ENCODE measurements at regions not wholly inside any gene's neighbourhood (a gene's known extent, or its start where the extent isn't known, plus 50 kb on each side); places are given as distances from the start of the nearest gene placed in this dataset.
"Not testable (repeated sequence)": the region's sequence is repeated elsewhere in the genome, so short reads cannot be mapped to it uniquely, and the experiment has no call there.

DNA sequence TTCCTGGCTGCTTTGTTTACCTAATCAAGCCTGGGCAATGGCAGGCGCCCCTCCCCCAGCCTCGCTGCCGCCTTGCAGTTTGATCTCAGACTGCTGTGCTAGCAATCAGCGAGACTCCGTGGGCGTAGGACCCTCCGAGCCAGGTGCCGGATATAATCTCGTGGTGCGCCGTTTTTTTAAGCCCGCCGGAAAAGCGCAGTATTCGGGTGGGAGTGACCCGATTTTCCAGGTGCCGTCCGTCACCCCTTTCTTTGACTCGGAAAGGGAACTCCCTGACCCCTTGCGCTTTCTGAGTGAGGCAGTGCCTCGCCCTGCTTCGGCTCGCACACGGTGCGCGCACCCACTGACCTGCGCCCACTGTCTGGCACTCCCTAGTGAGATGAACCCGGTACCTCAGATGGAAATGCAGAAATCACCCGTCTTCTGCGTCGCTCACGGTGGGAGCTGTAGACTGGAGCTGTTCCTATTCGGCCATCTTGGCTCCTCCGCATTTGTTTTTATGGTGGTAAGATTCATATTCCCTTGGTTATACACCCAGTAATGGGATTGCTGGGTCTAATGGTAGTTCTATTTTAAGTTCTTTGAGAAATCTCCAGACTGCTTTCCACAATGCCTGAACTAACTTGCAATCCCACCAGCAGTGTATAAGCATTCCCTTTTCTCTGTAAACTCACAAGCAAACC, 652.1 kb upstream of the LRFN5 start:
- DNase-seq (ENCODE audit: low read depth in 1 of 2, low spot score in 1 of 2), result not testable (repeated sequence)

DNA sequence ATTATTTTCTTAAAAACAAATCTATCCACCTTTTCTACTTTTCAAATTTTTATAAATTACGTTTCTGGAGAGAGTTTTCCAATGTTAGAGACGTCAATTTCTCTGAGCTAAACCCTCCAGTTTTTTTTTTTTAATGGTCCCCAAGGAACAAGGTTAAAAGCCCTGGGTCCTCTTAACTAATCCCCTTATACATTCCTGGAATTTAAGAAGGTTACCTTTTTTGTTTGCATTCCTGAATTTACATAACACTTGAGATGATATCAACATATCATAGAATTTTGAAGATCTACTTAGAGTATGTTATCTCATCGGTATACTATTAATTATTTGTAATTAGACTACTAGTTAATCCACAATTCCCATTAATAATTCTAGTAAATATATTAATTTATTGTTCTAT, 662.2 kb upstream of the LRFN5 start:
- no peak for DNase-seq (ENCODE audit: low read depth in 1 of 2, low spot score in 1 of 2)

DNA sequence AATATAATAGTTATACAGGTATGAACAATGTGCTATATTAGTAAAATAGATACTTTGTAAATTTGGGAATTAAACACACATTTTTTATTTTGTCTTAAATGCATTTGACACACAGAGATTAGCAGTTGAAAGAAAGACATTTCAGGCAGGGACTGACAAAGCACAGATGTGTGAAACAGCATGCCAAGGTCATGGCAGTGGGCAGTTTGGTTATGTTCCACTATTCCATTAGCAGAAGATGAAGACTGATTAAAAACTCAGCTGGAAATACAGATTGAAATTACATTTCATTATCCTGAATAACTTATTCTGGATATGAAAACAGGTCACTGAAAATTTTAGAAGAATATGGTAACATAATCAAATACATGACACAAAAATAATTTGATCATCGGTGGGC, 669.8 kb upstream of the LRFN5 start:
- DNase-seq (ENCODE audit: low read depth in 1 of 2, low spot score in 1 of 2), result no peak

DNA sequence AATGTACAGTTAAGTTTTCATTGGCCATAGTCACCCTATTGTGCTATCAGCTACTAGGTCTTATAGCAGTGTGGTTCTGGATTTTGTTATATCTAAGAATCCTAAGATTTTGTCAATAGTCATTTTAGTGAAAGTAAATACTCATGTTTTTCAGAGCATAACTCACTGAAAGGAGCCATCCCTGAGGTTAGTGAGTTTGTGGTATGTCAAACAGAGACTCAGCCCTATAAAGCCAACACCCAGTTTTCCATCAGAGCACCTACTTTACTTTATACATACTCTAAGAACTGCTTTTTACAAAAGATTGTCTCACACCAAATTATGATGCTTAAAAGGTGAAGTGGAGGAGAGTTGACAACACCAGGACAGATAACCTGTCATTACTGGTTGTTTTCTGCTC, 686.3 kb upstream of the LRFN5 start:
- DNase-seq (ENCODE audit: low read depth in 1 of 2, low spot score in 1 of 2), result no peak

DNA sequence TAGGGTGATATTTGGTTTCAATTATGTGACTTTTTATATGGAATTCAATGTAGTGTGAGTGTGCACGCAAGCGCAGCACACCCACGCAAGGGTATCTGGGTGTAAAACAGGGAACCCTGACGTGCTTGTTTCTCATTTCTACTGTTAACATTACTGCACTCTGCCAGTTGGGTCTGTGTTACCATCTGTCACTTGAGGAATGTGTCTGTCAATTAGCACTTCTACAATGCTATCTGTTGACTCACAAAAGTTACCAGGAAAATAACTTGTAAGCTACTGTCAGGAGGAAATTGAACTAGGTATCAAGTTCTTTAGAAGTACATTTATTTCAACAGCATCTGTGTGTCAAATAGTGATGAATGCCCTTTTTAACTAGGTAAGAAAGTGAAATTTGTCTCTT, 695.5 kb upstream of the LRFN5 start:
- no peak for DNase-seq (ENCODE audit: low read depth in 1 of 2, low spot score in 1 of 2)

DNA sequence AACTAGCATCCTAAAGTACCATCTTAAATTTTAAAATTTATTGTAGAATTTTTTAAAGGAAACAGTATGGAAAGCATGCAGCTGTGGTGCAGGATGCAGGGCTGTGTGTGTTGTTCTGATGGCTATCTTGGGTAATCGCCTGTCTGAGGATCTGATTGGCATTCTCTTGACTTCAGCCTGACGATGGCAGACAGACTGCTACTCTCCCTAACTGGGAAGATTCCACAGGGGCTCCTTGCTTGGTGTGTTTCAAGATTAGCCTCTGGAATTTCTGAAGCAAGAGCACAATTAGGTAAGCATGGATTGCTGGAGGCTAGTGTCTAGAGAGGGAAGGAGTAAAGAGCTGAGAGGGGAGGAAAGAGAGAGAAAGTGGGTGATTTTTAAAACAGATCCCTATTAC, 696.8 kb upstream of the LRFN5 start:
- DNase-seq (ENCODE audit: low read depth in 1 of 2, low spot score in 1 of 2), result no peak

DNA sequence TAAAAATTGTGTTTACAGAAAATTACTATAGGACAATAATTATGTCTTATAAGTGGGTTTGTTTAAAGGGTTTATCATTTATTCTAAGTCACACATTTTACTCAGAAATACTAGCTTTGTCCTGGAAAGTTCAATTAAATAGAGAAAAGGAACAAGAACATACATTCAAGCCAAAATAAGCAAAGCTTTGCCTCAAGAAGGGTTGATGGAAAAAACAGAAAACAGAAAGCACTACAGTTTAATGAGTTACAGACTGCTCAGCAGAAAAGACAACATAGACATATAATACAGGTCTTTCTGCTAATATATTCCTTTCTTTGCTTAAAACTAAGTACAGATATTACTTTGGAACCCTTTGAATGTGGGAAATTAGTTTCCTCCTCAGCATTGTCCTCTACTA, 703.0 kb upstream of the LRFN5 start:
- no peak for DNase-seq (ENCODE audit: low read depth in 1 of 2, low spot score in 1 of 2)

DNA sequence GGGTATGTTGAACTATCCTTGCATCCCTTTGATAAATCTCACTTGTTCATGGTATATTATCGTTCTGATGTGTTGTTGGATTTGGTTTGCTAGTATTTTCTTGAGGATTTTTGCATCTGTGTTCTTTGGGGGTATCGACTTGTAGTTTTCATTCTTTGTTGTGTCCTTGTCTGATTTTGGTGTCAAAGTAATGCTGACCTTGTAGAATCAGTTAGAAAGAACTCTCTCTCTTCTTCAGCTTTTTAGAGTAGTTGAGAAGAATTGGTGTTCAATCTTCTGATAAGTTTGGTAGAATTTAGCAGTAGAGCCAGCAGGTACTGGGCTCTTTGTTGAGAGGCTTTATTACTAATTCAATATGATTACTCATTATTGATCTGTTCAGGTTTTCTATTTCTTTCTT, 707.2 kb upstream of the LRFN5 start:
- DNase-seq (ENCODE audit: low read depth in 1 of 2, low spot score in 1 of 2), result no peak

DNA sequence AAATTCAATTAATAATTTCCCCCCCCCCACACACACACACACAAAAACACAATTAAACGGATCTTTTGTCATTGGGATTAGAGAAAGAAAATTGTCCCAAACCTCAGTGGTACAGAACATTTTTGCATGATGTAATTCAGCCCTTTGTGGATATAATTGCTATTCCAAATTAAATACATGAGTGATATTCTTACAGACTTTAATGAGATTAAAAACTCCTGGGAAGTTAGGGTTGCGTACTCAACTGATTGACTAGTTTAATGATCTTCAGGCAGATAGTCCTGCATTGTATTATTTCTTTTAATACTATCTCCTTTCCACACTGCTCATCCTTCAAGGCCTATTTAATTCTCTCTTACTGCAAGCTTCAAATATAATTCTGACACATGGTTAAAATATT, 711.8 kb upstream of the LRFN5 start:
- DNase-seq (ENCODE audit: low read depth in 1 of 2, low spot score in 1 of 2), result no peak

DNA sequence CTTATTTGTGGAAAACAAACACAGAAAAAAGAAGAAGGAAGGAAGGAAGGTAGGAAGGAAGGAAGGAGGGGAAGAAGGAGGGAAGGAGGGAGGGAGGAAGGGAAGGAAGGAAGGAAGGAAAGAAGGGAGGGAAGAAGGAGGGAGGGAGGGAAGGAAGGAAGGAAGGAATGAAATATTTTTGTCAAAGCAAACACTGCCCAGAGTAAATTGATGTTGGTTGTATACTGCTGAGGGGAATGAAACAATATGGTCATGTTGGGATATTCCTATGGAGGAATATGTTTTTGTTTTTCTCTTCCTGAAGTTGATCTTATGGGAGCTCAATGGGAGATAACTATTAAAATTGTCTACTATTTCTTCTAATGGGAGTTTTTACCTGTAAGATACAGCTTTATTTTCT, 717.5 kb upstream of the LRFN5 start:
- no peak for DNase-seq (ENCODE audit: low read depth in 1 of 2, low spot score in 1 of 2)

DNA sequence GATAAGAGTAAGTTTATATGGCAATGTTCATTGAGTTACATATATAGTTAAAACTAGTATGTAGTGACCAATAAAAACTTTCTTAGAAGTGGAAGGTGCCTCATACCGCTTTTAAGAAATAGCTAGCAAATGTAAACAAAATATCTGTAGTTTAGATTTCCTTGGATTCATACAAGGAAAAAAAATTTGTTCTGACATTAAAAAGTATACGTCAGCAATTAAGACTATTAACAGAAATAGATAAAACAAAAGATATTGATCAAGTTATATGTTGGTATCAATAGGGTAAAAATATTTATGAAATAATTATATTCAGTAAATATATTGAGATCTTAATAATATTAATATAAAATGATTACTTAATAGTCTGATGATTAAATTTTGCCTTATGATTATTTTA, 718.8 kb upstream of the LRFN5 start:
- DNase-seq (ENCODE audit: low read depth in 1 of 2, low spot score in 1 of 2), result no peak

DNA sequence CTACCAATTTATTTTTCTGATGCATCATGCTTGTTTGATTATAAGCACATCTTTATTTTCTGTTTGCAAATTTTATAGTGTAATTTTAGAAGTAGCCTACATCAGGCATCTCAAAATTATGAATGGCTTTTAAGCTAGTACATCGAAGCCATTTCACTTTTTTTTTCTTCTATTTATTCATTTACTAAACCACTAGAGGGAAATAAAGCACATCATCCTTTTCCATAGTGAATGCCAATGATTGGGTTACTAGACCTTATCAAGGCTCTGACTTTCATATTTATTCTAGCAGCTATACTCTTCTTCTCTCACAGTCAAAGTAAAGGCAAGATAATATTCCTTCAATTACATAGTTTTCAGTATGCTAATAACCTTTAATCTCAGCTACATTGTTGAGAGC, 736.4 kb upstream of the LRFN5 start:
- no peak for DNase-seq (ENCODE audit: low read depth in 1 of 2, low spot score in 1 of 2)

DNA sequence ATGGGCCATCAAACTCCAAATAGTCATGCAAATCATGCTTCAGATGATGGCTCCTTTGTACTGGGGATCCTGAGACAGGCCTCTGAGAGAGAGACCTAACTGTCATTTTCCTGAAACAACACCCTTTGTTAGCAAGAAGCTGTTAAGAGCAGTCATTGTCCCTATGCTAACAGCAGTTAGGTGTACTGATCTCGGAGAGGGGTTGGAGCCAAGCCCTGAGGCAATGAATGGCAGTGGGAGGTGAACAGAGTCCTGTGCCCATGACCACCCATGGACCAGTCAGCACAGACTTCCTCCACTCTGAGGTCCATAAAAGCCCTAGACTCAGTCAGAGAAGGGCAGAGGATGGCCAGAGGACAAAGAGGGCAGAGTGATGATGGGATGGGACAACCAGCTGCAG, 747.6 kb upstream of the LRFN5 start:
- no peak for DNase-seq (ENCODE audit: low read depth in 1 of 2, low spot score in 1 of 2)

DNA sequence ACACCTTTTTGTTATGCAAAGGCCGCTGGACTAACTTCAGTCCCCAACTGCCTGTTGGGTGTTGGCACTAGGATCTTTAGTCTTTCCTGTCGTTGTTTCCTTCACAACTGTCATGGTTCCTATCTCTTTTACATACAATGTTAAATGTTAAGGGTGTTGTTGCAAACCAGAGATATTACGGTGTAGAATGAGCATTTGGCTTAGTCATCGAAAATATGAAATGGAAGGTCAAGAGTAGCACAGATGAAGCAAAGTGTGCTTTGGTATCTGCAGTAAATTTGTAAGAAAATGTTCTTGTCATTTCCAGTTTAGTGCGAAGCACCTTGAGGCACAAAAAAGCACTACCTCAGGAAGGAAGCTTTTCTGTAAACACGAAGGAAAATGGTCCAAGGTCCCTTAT, 751.3 kb upstream of the LRFN5 start:
- no peak for DNase-seq (ENCODE audit: low read depth in 1 of 2, low spot score in 1 of 2)

DNA sequence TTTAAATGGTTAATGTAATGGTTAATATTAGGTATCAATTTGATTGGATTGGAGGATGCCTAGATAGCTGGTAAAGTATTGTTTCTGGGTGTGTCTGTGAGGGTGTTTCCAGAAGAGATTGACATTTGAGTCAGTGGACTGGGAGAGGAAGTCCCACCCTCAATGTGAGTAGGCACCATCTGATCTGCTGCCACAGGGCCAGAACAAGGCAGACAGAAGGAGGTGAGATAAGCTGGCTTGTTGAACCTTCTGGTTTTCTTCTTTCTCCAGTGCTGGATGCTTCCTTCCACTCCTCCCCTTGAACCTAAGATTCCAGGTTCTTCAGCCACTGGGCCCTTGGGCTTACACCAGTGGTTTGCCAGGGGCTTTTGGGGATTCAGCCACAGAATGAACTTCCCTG, 756.5 kb upstream of the LRFN5 start:
- no peak for DNase-seq (ENCODE audit: low read depth in 1 of 2, low spot score in 1 of 2)

DNA sequence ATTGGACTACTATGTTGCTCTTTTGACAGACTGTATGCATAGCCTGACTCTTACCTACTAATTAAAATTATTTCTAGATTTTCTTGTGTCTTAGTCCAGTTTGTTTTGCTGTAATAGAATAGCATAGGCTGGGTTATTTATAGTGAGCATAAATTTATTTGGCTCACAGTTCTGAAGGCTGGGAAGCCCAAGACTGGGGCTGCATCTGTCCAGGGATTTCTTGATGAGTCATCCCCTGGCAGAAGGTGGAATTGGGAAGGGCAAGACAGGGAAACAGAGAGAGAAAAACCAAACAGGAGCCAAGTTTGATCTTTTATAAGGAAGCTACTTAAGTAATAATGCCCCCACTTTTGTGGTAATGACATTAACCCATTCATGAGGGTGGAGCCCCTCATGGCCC, 759.2 kb upstream of the LRFN5 start:
- no peak for DNase-seq (ENCODE audit: low read depth in 1 of 2, low spot score in 1 of 2)

DNA sequence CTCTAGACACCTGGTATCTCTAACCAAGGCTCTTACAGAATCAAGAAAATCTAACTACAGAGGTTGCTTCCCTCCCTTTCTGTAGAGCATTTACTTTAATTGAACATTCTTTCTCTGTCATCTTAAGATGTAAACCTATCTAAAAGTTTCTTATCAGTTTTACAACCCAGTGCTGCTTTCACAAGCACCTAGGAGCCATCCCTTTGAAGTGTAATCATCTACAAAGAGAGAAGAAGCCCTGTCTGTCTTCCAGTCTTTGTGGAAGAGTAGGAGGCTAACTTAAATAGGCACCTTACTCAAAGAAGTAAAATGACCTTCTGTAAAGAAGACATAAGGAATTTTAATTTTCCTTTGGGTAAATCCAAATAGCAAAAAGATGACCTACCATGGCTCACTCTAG, 763.9 kb upstream of the LRFN5 start:
- DNase-seq (ENCODE audit: low read depth in 1 of 2, low spot score in 1 of 2), result no peak

DNA sequence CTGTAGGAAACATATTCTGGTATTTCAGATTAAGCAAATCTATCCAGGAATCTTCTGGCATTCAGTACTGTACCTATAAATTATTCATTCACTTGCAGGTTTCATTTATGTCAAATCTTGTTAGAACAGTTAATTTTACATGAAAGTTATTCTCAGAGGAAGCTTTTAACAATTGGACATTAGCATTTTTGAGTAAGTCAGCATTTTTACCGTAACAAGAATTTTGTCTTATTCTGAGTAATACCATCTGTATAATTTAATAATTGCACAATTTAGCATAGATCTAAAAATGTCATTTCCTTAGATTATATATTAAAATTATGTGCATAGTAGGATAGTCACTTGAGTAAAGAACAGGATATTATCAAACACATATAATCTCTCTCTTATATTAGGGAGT, 764.8 kb upstream of the LRFN5 start:
- no peak for DNase-seq (ENCODE audit: low read depth in 1 of 2, low spot score in 1 of 2)

DNA sequence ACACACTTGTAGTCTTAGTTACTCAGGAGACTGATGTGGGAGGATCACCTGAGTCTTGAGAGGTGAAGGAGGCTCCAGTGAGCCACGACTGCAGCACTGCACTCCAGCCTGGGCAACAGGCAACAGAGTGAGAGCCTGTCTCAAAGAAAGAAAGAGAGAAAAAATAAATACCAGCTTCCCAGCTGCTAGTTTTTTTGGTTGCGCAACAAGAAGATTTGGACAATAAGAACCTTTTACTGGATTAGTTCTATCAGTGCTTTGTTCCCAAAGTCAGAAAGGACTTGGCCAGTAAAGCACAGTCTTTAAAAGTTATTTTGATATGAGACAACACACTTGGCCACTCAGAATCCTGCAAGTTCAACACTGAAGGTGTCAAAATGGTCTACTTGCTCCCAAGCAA, 768.1 kb upstream of the LRFN5 start:
- DNase-seq (ENCODE audit: low read depth in 1 of 2, low spot score in 1 of 2), result no peak

DNA sequence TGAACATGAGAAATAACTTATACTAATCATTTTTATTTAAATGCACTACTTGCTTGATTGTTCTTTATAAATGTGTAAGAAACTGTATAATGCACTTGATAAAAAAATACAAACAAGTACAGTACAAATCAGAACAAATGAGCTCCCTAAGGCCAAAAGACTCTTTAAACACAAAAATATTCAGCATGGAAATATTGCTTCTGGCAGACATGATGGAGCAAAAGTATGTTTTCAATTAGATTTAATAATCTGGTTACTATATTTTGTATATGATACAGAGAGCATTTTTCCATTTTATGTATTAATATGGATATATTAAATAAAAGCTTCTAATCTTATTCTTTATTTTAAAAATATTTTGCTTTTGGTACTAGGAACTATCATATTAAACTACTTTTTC, 800.2 kb upstream of the LRFN5 start:
- no peak for DNase-seq (ENCODE audit: low read depth in 1 of 2, low spot score in 1 of 2)

DNA sequence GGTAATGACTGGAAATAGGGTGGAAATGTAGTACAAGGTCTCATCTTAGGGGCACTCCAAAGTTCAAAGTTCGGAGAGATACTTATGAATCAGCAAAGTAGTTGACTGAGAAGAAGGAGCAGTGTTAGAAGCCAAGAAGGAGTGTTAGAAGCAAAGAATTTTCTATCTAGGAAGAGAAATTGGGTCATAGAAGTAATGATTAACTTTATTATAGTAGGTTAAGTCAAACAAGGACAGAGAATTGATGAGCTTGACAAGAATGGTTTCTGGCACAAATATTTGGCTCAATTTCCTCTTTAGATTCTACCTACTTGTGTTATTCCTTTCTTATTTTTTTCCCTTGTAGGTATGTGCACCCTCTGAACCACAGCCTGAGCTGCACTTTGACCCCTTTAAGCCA, 810.5 kb upstream of the LRFN5 start:
- no peak for DNase-seq (ENCODE audit: low read depth in 1 of 2, low spot score in 1 of 2)

DNA sequence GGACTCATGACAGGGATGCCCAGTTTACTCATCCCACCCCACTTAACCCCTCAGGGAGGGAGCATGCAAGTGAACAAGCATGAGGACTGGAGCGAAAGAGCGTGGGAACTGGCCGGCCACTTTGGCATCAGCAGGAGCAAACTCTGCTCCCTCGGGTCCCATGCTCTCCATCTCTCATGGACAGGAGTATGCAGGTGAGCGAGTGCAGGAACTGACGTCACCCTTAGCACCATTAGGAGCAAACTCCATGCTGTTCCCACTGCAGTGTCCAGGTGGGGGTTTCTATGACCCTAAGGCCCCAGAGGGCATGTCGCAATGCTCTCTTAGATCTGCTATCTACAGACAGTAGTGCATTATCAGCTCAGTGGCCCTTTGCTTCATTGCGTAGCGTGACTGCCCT, 821.8 kb upstream of the LRFN5 start:
- no peak for DNase-seq (ENCODE audit: low read depth in 1 of 2, low spot score in 1 of 2)

DNA sequence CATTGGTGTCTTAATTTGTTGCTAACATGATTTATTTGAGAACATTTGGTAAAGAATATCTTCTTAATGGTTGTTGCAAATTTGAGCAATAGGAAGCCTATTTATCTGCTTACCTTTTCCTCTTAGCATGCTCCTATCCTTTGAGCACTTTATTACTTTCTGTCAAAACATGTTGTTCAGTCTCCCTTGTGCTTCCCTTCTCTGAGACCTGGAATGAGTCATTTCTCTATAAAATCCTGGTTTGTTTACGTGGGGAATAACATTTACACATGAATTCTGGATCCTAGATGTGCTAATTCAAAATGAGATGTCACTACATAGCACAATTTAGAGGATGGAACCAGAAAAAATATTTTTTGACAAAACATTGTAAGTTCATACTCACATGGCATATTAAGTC, 844.0 kb upstream of the LRFN5 start:
- DNase-seq (ENCODE audit: low read depth in 1 of 2, low spot score in 1 of 2), result no peak

DNA sequence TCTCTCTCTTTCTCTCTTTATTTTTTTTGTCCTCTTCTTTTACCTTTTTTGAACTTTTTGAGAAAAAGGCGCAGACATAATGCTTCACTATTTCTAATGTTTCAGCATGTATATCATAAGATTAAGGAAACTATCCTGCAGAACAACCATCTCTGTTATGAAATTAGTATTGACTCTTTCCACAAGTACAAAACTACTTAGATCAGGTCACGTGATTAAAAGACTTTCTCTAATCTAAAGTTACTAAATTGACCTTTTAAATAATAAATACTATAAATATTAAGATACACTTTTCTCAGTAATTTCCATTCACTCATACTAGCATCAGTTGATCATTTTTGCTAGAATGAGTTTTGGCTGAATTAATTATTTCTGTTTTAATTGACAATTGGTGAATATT, 844.5 kb upstream of the LRFN5 start:
- DNase-seq (ENCODE audit: low read depth in 1 of 2, low spot score in 1 of 2), result no peak

All from activated CD4-positive, alpha-beta T cell treated with anti-CD3 and anti-CD28 coated beads, Interleukin-2, amount 50 U/mL, for 24 hours (primary cell).